GM23338 (cell line): ENCODE measurements at regions not wholly inside any gene's neighbourhood (a gene's known extent, or its start where the extent isn't known, plus 50 kb on each side); places are given as distances from the start of the nearest gene placed in this dataset.

Experiments used
- CTCF ChIP-seq, 2 experiments: fragments of 200-600 bp in 1 of 2; sonication (generic) in 1 of 2; conservative IDR thresholded peaks; 2 replicates each; pipeline versions ENCODE4 v1.5.1 to v1.6.1; 2016 to 2017; ENCODE audit warnings: antibody characterized with exemption in 2 of 2, low read depth in 2 of 2, mild to moderate bottlenecking in 2 of 2, moderate library complexity in 1 of 2
- NANOG ChIP-seq: IDR thresholded peaks from 2 replicates; pipeline ENCODE4 v1.6.1; 2016; ENCODE audit warnings: antibody characterized with exemption, borderline replicate concordance
- POLR2AphosphoS5 ChIP-seq: IDR thresholded peaks from 2 replicates; pipeline ENCODE4 v1.6.1; 2016; ENCODE audit warnings: antibody characterized with exemption, low read depth
- REST ChIP-seq: IDR thresholded peaks from one replicate; pipeline ENCODE4 v1.6.1; 2018; ENCODE audit warnings: antibody characterized with exemption; ENCODE audit not compliant: unreplicated experiment
- TF ChIP-seq, protein P1 (sequence below): IDR thresholded peaks from 2 replicates; pipeline ENCODE4 v1.6.1; 2016; ENCODE audit warnings: antibody characterized with exemption

DNA sequence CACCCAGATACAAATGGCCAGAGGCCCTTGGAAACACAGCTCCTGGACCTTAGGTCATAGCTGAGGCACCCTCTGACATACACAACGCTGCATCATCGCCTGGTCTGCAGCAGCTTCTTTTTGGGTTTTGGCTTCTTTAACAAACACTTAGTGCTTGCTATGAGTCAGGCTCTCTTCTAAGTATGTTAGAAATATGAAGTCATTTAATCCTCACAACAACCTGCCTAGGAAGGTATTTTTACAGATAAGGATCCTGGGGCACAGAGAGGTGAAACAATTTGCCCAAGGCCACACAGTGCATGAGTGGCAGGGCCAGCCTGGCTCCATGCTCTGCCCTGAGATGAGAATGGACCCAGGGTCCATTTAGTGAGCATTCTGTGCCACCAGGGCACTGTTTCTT is 96.6 kb downstream of the TMEM17 start:
- TF ChIP-seq CTCF (conservative IDR thresholded peaks at IDR 0.05; ENCODE audit: low read depth in 2 of 2) = no peak
- TF ChIP-seq, protein P1, sequence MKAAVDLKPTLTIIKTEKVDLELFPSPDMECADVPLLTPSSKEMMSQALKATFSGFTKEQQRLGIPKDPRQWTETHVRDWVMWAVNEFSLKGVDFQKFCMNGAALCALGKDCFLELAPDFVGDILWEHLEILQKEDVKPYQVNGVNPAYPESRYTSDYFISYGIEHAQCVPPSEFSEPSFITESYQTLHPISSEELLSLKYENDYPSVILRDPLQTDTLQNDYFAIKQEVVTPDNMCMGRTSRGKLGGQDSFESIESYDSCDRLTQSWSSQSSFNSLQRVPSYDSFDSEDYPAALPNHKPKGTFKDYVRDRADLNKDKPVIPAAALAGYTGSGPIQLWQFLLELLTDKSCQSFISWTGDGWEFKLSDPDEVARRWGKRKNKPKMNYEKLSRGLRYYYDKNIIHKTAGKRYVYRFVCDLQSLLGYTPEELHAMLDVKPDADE = no peak
- TF ChIP-seq NANOG = no peak
- TF ChIP-seq POLR2AphosphoS5 = no peak
- TF ChIP-seq REST = no peak
